Gastrocnemius medialis (tissue), 4 donors: ENCODE measurements at regions not wholly inside any gene's neighbourhood (a gene's known extent, or its start where the extent isn't known, plus 50 kb on each side); places are given as distances from the start of the nearest gene placed in this dataset.

Source experiments
- ATAC-seq, 2 donors: fragments of 150-250 bp; one replicate each; pipeline ENCODE4 v1.9.1; 2016
- DNase-seq, 2 donors: peaks; one replicate each; pipeline ENCODE4 v3.0.0-alpha.2; 2019
- H3K27ac ChIP-seq, 4 donors: fragments of 200-600 bp; sonication (generic); 1 replicate in 1 of 4; 2 replicates in 3 of 4; pipeline ENCODE4 v1.5.1; 2016 to 2018; ENCODE audit warnings: mild to moderate bottlenecking in 2 of 4, moderate library complexity in 1 of 4
- H3K27me3 ChIP-seq, 3 donors: fragments of 200-600 bp; sonication (generic) in 2 of 3; 1 replicate in 1 of 3; 2 replicates in 2 of 3; pipeline versions ENCODE4 v1.5.1 to v1.6.0; 2016 to 2019; ENCODE audit warnings: mild to moderate bottlenecking in 1 of 3, moderate library complexity in 1 of 3
- H3K36me3 ChIP-seq, 2 donors: fragments of 200-600 bp; sonication (generic) in 1 of 2; one replicate each; pipeline ENCODE4 v1.5.1; 2017 to 2018
- H3K4me1 ChIP-seq, 2 donors: fragments of 200-600 bp; sonication (generic) in 1 of 2; one replicate each; pipeline ENCODE4 v1.5.1; 2016 to 2017; ENCODE audit warnings: mild to moderate bottlenecking in 2 of 2
- H3K4me3 ChIP-seq, 4 donors: fragments of 200-600 bp; sonication (generic) in 3 of 4; 1 replicate in 1 of 4; 2 replicates in 3 of 4; pipeline ENCODE4 v1.5.1; 2016 to 2019; ENCODE audit warnings: mild to moderate bottlenecking in 2 of 4
- H3K9me3 ChIP-seq, 3 donors: fragments of 200-600 bp; sonication (generic) in 2 of 3; 1 replicate in 1 of 3; 2 replicates in 2 of 3; pipeline ENCODE4 v1.5.1; 2016 to 2019
- POLR2A ChIP-seq, 2 donors: fragments of 450-650 bp; IDR thresholded peaks; one replicate each; pipeline ENCODE4 v1.6.1; 2017; ENCODE audit warnings: antibody characterized with exemption in 2 of 2, mild to moderate bottlenecking in 2 of 2, moderate library complexity in 2 of 2
- in situ Hi-C, 4 donors: fragments of 200-750 bp; cut with MboI; loops; one replicate each; pipeline versions ENCODE4 v1.15.0 to v1.8.0; 2017; ENCODE audit warnings: low sequenced_read_pairs in 4 of 4
- intact Hi-C: fragments of 100-400 bp; cut with DNase I; formaldehyde crosslinking; loops from one replicate; pipeline ENCODE4 v1.15.1; 2023; ENCODE audit warnings: low total_unique reads
- TF ChIP-seq, protein P1 (sequence below), 5 experiments: fragments of 450-650 bp in 3 of 5; fragments of 200-600 bp in 2 of 5; sonication (generic) in 2 of 5; IDR thresholded peaks in 4 of 5; conservative IDR thresholded peaks in 1 of 5; 1 replicate in 4 of 5; 2 replicates in 1 of 5; pipeline ENCODE4 v1.5.1; 2016 to 2019; ENCODE audit warnings: antibody characterized with exemption in 5 of 5, mild to moderate bottlenecking in 3 of 5, moderate library complexity in 3 of 5

DNA sequence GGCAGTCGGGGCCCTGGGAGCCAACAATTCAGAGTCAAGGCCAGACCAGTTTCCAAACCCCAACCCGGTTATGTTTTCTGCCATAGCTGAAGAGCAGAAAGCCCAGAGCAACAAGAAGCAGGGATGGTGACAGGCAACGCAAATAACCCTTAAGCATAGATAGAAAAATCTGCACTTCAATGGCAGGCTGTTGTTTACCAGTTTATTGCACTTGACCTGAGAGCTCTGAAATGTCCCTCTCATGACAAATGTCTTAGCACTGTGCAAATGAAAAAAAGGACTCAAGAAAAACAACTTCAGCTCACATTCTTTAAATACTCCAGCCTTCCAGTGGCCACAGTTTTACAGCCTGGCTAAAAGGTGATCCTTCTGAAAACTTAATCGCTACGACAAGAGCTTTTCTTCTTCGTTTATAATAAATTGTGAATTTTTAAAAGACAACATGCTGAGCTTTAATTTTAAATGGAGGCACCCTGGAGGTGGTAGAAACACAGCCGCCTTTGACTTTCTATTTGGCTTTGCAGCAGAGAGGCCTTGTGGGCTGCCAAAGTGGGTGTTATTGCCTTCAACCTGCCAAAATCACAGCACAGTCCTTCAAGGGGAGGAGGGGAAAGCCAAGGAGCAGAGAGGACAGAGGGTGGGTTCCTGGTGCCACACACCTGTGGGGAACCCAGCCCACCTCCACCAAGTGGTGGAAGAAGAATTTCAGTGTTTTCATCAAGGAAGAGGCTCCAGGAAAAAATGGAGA lies 289.5 kb upstream of the CDYL start:
- TF ChIP-seq POLR2A (IDR thresholded peaks at IDR 0.05) = no peak
- TF ChIP-seq, protein P1, sequence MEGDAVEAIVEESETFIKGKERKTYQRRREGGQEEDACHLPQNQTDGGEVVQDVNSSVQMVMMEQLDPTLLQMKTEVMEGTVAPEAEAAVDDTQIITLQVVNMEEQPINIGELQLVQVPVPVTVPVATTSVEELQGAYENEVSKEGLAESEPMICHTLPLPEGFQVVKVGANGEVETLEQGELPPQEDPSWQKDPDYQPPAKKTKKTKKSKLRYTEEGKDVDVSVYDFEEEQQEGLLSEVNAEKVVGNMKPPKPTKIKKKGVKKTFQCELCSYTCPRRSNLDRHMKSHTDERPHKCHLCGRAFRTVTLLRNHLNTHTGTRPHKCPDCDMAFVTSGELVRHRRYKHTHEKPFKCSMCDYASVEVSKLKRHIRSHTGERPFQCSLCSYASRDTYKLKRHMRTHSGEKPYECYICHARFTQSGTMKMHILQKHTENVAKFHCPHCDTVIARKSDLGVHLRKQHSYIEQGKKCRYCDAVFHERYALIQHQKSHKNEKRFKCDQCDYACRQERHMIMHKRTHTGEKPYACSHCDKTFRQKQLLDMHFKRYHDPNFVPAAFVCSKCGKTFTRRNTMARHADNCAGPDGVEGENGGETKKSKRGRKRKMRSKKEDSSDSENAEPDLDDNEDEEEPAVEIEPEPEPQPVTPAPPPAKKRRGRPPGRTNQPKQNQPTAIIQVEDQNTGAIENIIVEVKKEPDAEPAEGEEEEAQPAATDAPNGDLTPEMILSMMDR (IDR thresholded peaks at IDR 0.05 in 4 of 5, conservative IDR thresholded peaks at IDR 0.05 in 1 of 5) = no peak
- H3K4me1 ChIP-seq = no peaks in the 10 kb centered on the region
- H3K4me3 ChIP-seq = no peak overlapping the region
- no peaks in the 10 kb centered on the region for H3K27me3 ChIP-seq
- H3K9me3 ChIP-seq = no peaks in the 10 kb centered on the region
- intact Hi-C loops = no loop called here
- H3K27ac ChIP-seq = no peak overlapping the region
- H3K36me3 ChIP-seq = no peaks in the 10 kb centered on the region
- ATAC-seq = no peak
- no peak for DNase-seq
- in situ Hi-C loops = no loop called here

DNA sequence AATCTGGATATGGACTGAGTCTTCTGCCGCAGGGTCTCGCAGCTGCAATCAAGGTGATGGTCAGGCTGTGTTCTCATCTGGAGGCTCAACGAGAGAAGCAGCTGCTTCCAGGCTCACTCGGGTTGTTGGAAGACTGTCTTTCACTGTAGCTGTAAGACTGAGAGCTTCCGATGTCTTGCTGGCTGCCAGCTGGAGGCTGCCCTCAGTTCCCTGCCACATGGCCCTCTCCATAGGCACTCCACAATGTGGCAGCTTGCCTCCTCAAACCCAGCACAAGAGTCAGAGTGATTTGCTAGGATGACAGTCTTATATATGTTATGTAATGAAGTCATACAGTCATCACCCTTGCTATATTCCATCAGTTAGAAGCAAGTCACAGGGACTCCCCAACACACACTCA lies 290.5 kb upstream of the CDYL start:
- Histone ChIP-seq H3K27ac (no peak overlapping the region), H3K4me3 (no peak overlapping the region), H3K27me3 (no peaks in the 10 kb centered on the region), H3K36me3 (no peaks in the 10 kb centered on the region), H3K9me3 (no peaks in the 10 kb centered on the region), H3K4me1 (no peaks in the 10 kb centered on the region)
- no peak for TF ChIP-seq POLR2A (IDR thresholded peaks at IDR 0.05)
- TF ChIP-seq, protein P1 (IDR thresholded peaks at IDR 0.05 in 4 of 5, conservative IDR thresholded peaks at IDR 0.05 in 1 of 5) = no peak
- DNase-seq = no peak
- intact Hi-C loops (no loop called here), in situ Hi-C loops (no loop called here)
- no peak for ATAC-seq

DNA sequence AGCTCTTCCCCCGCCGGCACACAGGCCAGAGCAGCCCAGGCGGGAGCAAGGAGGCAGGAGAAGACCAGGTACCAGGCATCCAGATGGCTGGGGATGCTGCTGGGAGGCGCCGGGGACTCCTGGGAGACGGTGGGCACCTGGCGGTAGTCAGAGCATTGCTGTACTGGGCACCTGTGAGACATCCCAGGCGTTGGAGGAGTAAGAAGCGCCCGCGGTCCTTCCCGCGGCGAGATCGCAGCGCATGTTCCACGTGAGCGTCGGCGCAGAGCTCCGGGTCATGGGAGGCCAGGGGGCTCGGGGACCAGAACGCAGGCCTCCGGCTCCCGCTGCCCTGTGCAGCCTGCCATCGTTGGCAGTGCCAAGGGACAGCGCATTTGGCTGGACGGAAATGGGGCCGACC lies 293.7 kb upstream of the CDYL start:
- Histone ChIP-seq H3K4me3 (no peak overlapping the region), H3K27ac (no peak overlapping the region), H3K27me3 (no peaks in the 10 kb centered on the region), H3K4me1 (no peaks in the 10 kb centered on the region), H3K9me3 (no peaks in the 10 kb centered on the region), H3K36me3 (no peaks in the 10 kb centered on the region)
- intact Hi-C loops = no loop called here
- TF ChIP-seq, protein P1 (IDR thresholded peaks at IDR 0.05 in 4 of 5, conservative IDR thresholded peaks at IDR 0.05 in 1 of 5) = no peak
- TF ChIP-seq POLR2A (IDR thresholded peaks at IDR 0.05) = no peak
- in situ Hi-C loops = no loop called here
- DNase-seq (no peak), ATAC-seq (no peak)

DNA sequence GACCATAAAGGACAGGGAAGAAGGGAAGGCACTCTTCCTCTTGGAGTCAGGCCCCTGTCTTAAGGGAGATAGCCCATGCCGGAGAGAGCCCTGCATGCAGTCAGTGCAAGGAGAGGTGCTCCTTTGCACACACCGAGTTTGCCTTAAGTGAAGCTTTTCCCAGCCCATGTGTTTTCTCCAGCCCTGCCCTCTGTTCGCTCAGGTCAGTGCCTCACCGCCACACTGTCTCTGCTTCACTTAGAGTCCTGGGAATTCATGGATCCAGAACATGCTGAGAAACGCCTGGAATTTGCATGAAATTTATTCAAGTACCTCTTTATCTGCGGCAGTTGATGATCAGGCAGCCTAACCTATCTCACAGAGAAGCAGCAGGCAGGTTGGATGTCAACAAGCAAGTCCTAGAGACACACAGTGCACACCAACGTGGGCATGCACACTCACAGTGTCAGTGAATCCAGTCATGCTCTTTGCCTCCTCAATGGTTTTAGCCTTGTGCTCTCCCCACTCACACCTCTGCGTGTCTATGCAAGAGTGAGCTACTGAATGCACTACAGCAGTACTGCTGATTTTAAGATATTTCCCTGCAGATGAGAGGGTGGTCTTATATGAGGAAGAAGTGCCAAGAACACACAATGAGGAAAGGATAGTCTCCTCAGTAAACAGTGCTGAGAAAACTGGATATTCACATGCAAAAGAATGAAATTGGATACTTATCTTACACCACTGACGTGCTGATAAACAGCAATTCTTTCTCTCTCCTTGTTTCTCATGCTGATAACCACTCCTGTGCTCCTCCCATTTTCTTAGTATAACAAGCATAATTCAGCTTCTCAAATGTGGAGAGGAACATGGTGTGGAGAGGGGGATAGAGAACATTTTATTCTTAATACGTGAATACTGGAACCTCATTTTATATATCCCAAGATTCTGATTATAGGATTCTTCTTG lies 295.1 kb upstream of the CDYL start:
- H3K4me1 ChIP-seq = no peaks in the 10 kb centered on the region
- no peak for TF ChIP-seq POLR2A (IDR thresholded peaks at IDR 0.05)
- TF ChIP-seq, protein P1 (IDR thresholded peaks at IDR 0.05 in 4 of 5, conservative IDR thresholded peaks at IDR 0.05 in 1 of 5) = no peak
- no peaks in the 10 kb centered on the region for H3K36me3 ChIP-seq
- no peak overlapping the region for H3K27ac ChIP-seq
- H3K9me3 ChIP-seq = no peaks in the 10 kb centered on the region
- no peak for ATAC-seq
- in situ Hi-C loops (no loop called here), intact Hi-C loops (no loop called here)
- no peaks in the 10 kb centered on the region for H3K27me3 ChIP-seq
- H3K4me3 ChIP-seq = no peak overlapping the region
- no peak for DNase-seq
